Colonic mucosa (tissue), 4 donors: ENCODE measurements at regions not wholly inside any gene's neighbourhood (a gene's known extent, or its start where the extent isn't known, plus 50 kb on each side); places are given as distances from the start of the nearest gene placed in this dataset.
"Not testable (repeated sequence)": the region's sequence is repeated elsewhere in the genome, so short reads cannot be mapped to it uniquely, and the experiment has no call there.

Experiments used
- DNase-seq: peaks from one replicate; pipeline ENCODE4 v3.0.0-alpha.2; 2020
- H3K27ac ChIP-seq: fragments of 200-600 bp; one replicate; pipeline ENCODE4 v1.8.0; 2021
- H3K27me3 ChIP-seq: fragments of 200-600 bp; one replicate; pipeline ENCODE4 v1.8.0; 2021
- H3K36me3 ChIP-seq: fragments of 200-600 bp; one replicate; pipeline ENCODE4 v1.8.0; 2021
- H3K4me1 ChIP-seq: fragments of 200-600 bp; one replicate; pipeline ENCODE4 v1.8.0; 2021; ENCODE audit warnings: mild to moderate bottlenecking
- H3K4me3 ChIP-seq: fragments of 200-600 bp; one replicate; pipeline ENCODE4 v1.8.0; 2021
- H3K9ac ChIP-seq, 2 donors: one replicate each; pipeline ENCODE4 v1.7.0; 2013; ENCODE audit warnings: control low read depth in 2 of 2, low read depth in 2 of 2, low read length in 2 of 2
- H3K9me3 ChIP-seq: fragments of 200-600 bp; one replicate; pipeline ENCODE4 v1.8.0; 2021
- CTCF ChIP-seq: fragments of 200-600 bp; IDR thresholded peaks from one replicate; pipeline ENCODE4 v1.8.0; 2022; ENCODE audit warnings: antibody characterized with exemption, mild to moderate bottlenecking
- intact Hi-C: fragments of 100-400 bp; cut with DNase I; formaldehyde crosslinking; loops from one replicate; pipeline ENCODE4 v1.14.1; 2022
- donor health status: healthy.
- donor health status: DM: no; HTN: no; CAD: no.
- donor health status: DM: no; HTN: no; CAD: no.

DNA sequence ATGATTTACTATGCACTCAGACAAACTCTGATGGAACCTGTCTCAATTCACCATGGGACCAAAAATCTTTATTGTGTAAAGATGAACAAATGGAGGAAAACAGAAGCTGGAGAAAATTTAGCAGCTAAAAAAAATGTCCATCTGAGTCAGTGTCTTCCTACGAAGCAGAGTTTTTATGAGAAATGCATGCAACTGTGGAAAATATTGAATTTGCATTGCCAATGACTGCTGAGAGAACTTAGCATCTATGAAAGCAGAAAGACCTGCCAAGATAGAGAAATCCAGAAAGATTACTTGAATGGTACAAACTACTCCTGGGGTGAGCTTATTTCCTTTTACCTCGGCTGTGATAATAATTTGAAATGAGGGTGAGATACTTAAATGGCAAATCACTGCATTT is 289.7 kb upstream of the GCFC2 start:
- Histone ChIP-seq H3K4me1 (no peaks in the 10 kb centered on the region), H3K36me3 (no peaks in the 10 kb centered on the region), H3K4me3 (no peak overlapping the region), H3K9ac (no peak overlapping the region), H3K27me3 (no peaks in the 10 kb centered on the region), H3K27ac (no peak overlapping the region), H3K9me3 (no peaks in the 10 kb centered on the region)
- no peak for TF ChIP-seq CTCF
- no peak for DNase-seq
- intact Hi-C loops = no loop called here

GRCh38 chr2:75998451-75998850 is 287.7 kb upstream of the GCFC2 start:
- Histone ChIP-seq H3K27me3 (no peaks in the 10 kb centered on the region), H3K9ac (no peak overlapping the region), H3K4me3 (no peak overlapping the region), H3K27ac (no peak overlapping the region), H3K36me3 (no peaks in the 10 kb centered on the region), H3K9me3 (no peaks in the 10 kb centered on the region), H3K4me1 (no peaks in the 10 kb centered on the region)
- DNase-seq = no peak
- no peak for TF ChIP-seq CTCF
- intact Hi-C loops = no loop called here

DNA sequence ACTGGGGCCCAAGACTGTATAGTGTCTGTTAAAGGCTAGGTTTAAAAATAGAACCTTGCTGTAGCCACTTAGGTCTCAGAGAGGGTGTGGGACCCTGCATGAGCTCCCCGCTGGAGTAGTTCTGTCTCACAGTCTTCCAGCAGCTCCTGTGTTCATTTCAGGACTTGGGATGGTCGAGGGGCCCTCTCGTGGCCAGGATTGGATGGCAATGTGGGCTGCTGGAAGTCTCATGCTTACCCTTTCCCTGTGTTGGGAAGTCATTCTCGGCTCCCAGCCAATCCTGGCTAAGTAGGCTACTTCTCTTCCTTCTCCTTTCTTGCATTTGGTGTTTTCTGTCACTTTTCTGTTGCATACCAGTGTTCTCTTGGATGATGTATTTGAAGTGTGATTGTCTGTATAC is 284.0 kb upstream of the GCFC2 start:
- no peaks in the 10 kb centered on the region for H3K27me3 ChIP-seq
- H3K4me1 ChIP-seq = no peaks in the 10 kb centered on the region
- intact Hi-C loops = no loop called here
- no peaks in the 10 kb centered on the region for H3K36me3 ChIP-seq
- no peaks in the 10 kb centered on the region for H3K9me3 ChIP-seq
- H3K27ac ChIP-seq = no peak overlapping the region
- no peak for DNase-seq
- no peak for TF ChIP-seq CTCF
- H3K4me3 ChIP-seq = no peak overlapping the region
- H3K9ac ChIP-seq = no peak overlapping the region

- H3K4me3 ChIP-seq, intact Hi-C loops, H3K9me3 ChIP-seq, H3K4me1 ChIP-seq, H3K9ac ChIP-seq, H3K27ac ChIP-seq, H3K36me3 ChIP-seq, DNase-seq, H3K27me3 ChIP-seq: not testable (repeated sequence)
These were observed 277.9 kb upstream of the GCFC2 start for GRCh38 chr2:75988622-75989021.

- no peak overlapping the region for H3K4me3 ChIP-seq
- H3K27me3 ChIP-seq = no peaks in the 10 kb centered on the region
- no peak overlapping the region for H3K9ac ChIP-seq
- intact Hi-C loops = no loop called here
- TF ChIP-seq CTCF = no peak
- H3K27ac ChIP-seq = no peak overlapping the region
- no peaks in the 10 kb centered on the region for H3K36me3 ChIP-seq
- no peaks in the 10 kb centered on the region for H3K9me3 ChIP-seq
- H3K4me1 ChIP-seq = no peaks in the 10 kb centered on the region
- DNase-seq = no peak
These were observed 275.9 kb upstream of the GCFC2 start for GRCh38 chr2:75986617-75987016.

DNA sequence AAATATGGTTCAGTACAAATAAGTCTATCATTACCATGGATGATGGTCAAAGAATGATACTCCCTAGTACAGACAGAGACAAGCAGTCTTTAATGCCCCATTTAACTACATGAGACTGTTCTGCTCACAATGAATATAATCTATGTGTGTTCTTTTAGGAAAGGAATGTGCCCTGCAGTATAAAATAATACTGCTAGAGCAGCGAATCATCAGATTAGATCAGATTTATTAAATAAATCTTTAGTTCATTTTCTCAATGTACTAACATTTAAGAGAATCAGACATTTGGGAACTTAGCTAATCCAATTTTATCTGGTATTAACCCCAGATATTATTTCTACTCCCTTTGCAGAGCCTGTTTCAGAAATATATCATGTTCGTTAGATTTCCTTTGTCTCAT is 272.0 kb upstream of the GCFC2 start:
- no peaks in the 10 kb centered on the region for H3K9me3 ChIP-seq
- no peaks in the 10 kb centered on the region for H3K36me3 ChIP-seq
- no peak overlapping the region for H3K9ac ChIP-seq
- H3K27me3 ChIP-seq = no peaks in the 10 kb centered on the region
- intact Hi-C loops = no loop called here
- H3K4me1 ChIP-seq = no peaks in the 10 kb centered on the region
- no peak overlapping the region for H3K27ac ChIP-seq
- DNase-seq = no peak
- no peak overlapping the region for H3K4me3 ChIP-seq
- no peak for TF ChIP-seq CTCF
